BE2C (cell line): ENCODE measurements at regions not wholly inside any gene's neighbourhood (a gene's known extent, or its start where the extent isn't known, plus 50 kb on each side); places are given as distances from the start of the nearest gene placed in this dataset.

Experiments
- DNase-seq: peaks from one replicate; pipeline ENCODE4 v3.0.0-alpha.2; 2020
- H3K27me3 ChIP-seq: fragments of 250-450 bp; sonication (Bioruptor Pico); 2 replicates; pipeline ENCODE4 v1.5.1; 2020; ENCODE audit warnings: mild to moderate bottlenecking
- H3K36me3 ChIP-seq: fragments of 250-450 bp; sonication (Bioruptor Pico); 2 replicates; pipeline ENCODE4 v1.5.1; 2020; ENCODE audit warnings: mild to moderate bottlenecking
- H3K4me1 ChIP-seq: fragments of 250-450 bp; sonication (Bioruptor Pico); 2 replicates; pipeline ENCODE4 v1.5.1; 2020
- H3K4me3 ChIP-seq: 2 replicates; pipeline ENCODE4 v1.5.1; 2011; ENCODE audit warnings: low read depth, low read length
- H3K9me3 ChIP-seq: fragments of 250-450 bp; sonication (Bioruptor Pico); 2 replicates; pipeline ENCODE4 v1.5.1; 2020
- TF ChIP-seq, protein P1 (sequence below): IDR thresholded peaks from 2 replicates; pipeline ENCODE4 v1.5.1; 2012; ENCODE audit warnings: mild to moderate bottlenecking, low read depth, low read length

DNA sequence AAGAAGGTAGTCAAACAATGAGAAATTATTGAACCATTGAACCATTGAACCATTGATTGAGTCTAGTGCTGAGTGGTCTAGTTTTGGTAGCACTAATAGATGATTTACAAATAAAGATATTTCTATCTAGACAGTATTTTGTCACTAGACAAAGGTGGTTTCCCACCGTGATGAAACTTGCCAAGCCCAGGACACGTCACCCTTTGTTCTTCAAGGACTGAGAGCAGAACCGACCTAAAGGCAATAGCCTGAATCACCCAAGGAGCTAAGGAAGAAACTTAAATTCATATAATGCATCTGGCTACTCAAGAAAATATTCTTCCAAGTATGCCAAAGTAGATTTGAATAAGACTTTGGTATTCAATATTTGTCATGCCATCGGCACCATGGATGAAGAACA lies 103.3 kb downstream of the ESM1 start:
- Histone ChIP-seq H3K9me3 (no peaks in the 10 kb centered on the region), H3K27me3 (peaks cover 29% of the 10 kb centered on the region), H3K4me3 (no peak overlapping the region), H3K4me1 (no peaks in the 10 kb centered on the region), H3K36me3 (no peaks in the 10 kb centered on the region)
- TF ChIP-seq, protein P1, sequence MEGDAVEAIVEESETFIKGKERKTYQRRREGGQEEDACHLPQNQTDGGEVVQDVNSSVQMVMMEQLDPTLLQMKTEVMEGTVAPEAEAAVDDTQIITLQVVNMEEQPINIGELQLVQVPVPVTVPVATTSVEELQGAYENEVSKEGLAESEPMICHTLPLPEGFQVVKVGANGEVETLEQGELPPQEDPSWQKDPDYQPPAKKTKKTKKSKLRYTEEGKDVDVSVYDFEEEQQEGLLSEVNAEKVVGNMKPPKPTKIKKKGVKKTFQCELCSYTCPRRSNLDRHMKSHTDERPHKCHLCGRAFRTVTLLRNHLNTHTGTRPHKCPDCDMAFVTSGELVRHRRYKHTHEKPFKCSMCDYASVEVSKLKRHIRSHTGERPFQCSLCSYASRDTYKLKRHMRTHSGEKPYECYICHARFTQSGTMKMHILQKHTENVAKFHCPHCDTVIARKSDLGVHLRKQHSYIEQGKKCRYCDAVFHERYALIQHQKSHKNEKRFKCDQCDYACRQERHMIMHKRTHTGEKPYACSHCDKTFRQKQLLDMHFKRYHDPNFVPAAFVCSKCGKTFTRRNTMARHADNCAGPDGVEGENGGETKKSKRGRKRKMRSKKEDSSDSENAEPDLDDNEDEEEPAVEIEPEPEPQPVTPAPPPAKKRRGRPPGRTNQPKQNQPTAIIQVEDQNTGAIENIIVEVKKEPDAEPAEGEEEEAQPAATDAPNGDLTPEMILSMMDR, result no peak
- DNase-seq, result no peak

- no peak for DNase-seq
- H3K4me1 ChIP-seq, result no peaks in the 10 kb centered on the region
- H3K36me3 ChIP-seq, result no peaks in the 10 kb centered on the region
- peaks cover 29% of the 10 kb centered on the region for H3K27me3 ChIP-seq
- no peaks in the 10 kb centered on the region for H3K9me3 ChIP-seq
- TF ChIP-seq, protein P1, result no peak
- H3K4me3 ChIP-seq, result no peak overlapping the region
These were observed 103.9 kb downstream of the ESM1 start for GRCh38 chr5:54881286-54882005.

- no peak overlapping the region for H3K4me3 ChIP-seq
- TF ChIP-seq, protein P1, result no peak
- peaks cover 8% of the 10 kb centered on the region; the same call in 1 of the 2 replicates for H3K27me3 ChIP-seq
- DNase-seq, result no peak
- no peaks in the 10 kb centered on the region for H3K9me3 ChIP-seq
- no peaks in the 10 kb centered on the region for H3K36me3 ChIP-seq
- H3K4me1 ChIP-seq, result no peaks in the 10 kb centered on the region
These were observed 108.4 kb downstream of the ESM1 start for GRCh38 chr5:54876976-54877375.

GRCh38 chr5:54876556-54876955 lies 108.8 kb downstream of the ESM1 start:
- DNase-seq, result no peak
- Histone ChIP-seq H3K27me3 (peaks cover 11% of the 10 kb centered on the region), H3K4me1 (no peaks in the 10 kb centered on the region), H3K4me3 (no peak overlapping the region), H3K9me3 (no peaks in the 10 kb centered on the region), H3K36me3 (no peaks in the 10 kb centered on the region)
- TF ChIP-seq, protein P1, result no peak

GRCh38 chr5:54874337-54875021 lies 110.9 kb downstream of the ESM1 start:
- no peak overlapping the region for H3K4me3 ChIP-seq
- H3K27me3 ChIP-seq, result peaks cover 32% of the 10 kb centered on the region
- no peaks in the 10 kb centered on the region for H3K4me1 ChIP-seq
- TF ChIP-seq, protein P1, result no peak
- H3K36me3 ChIP-seq, result no peaks in the 10 kb centered on the region
- DNase-seq, result no peak
- H3K9me3 ChIP-seq, result no peaks in the 10 kb centered on the region

DNA sequence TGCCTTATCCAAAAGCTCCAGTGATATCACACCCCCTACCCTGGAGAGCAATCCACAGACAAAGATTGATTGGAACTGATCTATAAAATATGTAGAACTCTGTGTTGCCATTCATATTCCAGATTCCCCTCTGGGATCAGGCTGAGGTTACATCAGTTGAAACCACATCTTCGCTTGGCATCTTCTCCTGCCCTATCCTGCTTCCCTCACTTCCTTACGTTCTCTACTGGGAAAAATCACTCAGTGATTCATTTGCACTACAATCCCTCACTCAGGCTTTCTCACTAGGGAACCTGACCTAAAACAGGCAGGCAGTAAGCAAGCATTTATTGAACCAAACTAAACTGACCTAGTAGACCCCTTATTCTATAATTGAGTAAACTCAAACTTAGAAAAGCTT lies 111.7 kb downstream of the ESM1 start:
- no peak for DNase-seq
- Histone ChIP-seq H3K36me3 (no peaks in the 10 kb centered on the region), H3K27me3 (peaks cover 40% of the 10 kb centered on the region), H3K4me3 (no peak overlapping the region), H3K9me3 (no peaks in the 10 kb centered on the region), H3K4me1 (no peaks in the 10 kb centered on the region)
- TF ChIP-seq, protein P1, result no peak
